Mesenchymal stem cell (in vitro differentiated cells and primary cell): ENCODE measurements at regions not wholly inside any gene's neighbourhood (a gene's known extent, or its start where the extent isn't known, plus 50 kb on each side); places are given as distances from the start of the nearest gene placed in this dataset.
"Not testable (repeated sequence)": the region's sequence is repeated elsewhere in the genome, so short reads cannot be mapped to it uniquely, and the experiment has no call there.

Experiments
- DNase-seq: peaks from one replicate; pipeline ENCODE4 v3.0.0-alpha.2; 2013
- H2AFZ ChIP-seq: one replicate; pipeline ENCODE4 v1.6.1; 2013; ENCODE audit warnings: low read depth, mild to moderate bottlenecking, control low read depth, inconsistent platforms, low read length, moderate library complexity
- H2AK5ac ChIP-seq: 2 replicates; pipeline ENCODE4 v1.6.1; 2013; ENCODE audit warnings: low read length, moderate library complexity, mild to moderate bottlenecking, inconsistent platforms; ENCODE audit not compliant: severe bottlenecking
- H2BK120ac ChIP-seq: one replicate; pipeline ENCODE4 v1.6.1; 2013; ENCODE audit warnings: low read depth, mild to moderate bottlenecking, inconsistent platforms, low read length, moderate library complexity
- H2BK12ac ChIP-seq, 2 experiments: one replicate each; pipeline ENCODE4 v1.6.1; 2013; ENCODE audit warnings: inconsistent platforms in 2 of 2, low read length in 2 of 2, mild to moderate bottlenecking in 2 of 2, moderate library complexity in 2 of 2, control low read depth in 1 of 2
- H2BK15ac ChIP-seq: one replicate; pipeline ENCODE4 v1.6.1; 2013; ENCODE audit warnings: mild to moderate bottlenecking, low read depth, inconsistent platforms; ENCODE audit not compliant: poor library complexity, severe bottlenecking
- H2BK5ac ChIP-seq: 2 replicates; pipeline ENCODE4 v1.6.1; 2013; ENCODE audit warnings: low read depth, mild to moderate bottlenecking, low read length, control low read depth, inconsistent platforms; ENCODE audit not compliant: poor library complexity, severe bottlenecking
- H3K14ac ChIP-seq, 2 experiments: one replicate each; pipeline ENCODE4 v1.6.1; 2013; ENCODE audit warnings: inconsistent platforms in 2 of 2, low read length in 2 of 2, control low read depth in 1 of 2, mild to moderate bottlenecking in 1 of 2, moderate library complexity in 1 of 2
- H3K18ac ChIP-seq, 2 experiments: one replicate each; pipeline ENCODE4 v1.6.1; 2013; ENCODE audit warnings: inconsistent platforms in 2 of 2, low read length in 2 of 2, control low read depth in 1 of 2, low read depth in 1 of 2, mild to moderate bottlenecking in 1 of 2
- H3K23ac ChIP-seq, 2 experiments: one replicate each; pipeline ENCODE4 v1.6.1; 2013; ENCODE audit warnings: inconsistent platforms in 2 of 2, low read length in 2 of 2, mild to moderate bottlenecking in 2 of 2, moderate library complexity in 2 of 2, control low read depth in 1 of 2
- H3K27ac ChIP-seq: 2 replicates; pipeline ENCODE4 v1.5.1; 2013; ENCODE audit warnings: mild to moderate bottlenecking, moderate library complexity, low read length, control low read depth, inconsistent platforms; ENCODE audit not compliant: poor library complexity, severe bottlenecking
- H3K27me3 ChIP-seq, 2 experiments: 2 replicates each; pipeline versions ENCODE4 v1.6.1 to v1.7.0; 2013; ENCODE audit warnings: low read length in 2 of 2, mild to moderate bottlenecking in 2 of 2, moderate library complexity in 2 of 2, control low read depth in 1 of 2, inconsistent platforms in 1 of 2; ENCODE audit not compliant: control insufficient read depth in 1 of 2, insufficient read depth in 1 of 2
- H3K36me3 ChIP-seq, 2 experiments: 2 replicates each; pipeline versions ENCODE4 v1.6.1 to v1.7.0; 2013; ENCODE audit warnings: low read length in 2 of 2, control low read depth in 1 of 2, inconsistent platforms in 1 of 2, low read depth in 1 of 2, mild to moderate bottlenecking in 1 of 2; ENCODE audit not compliant: insufficient read depth in 2 of 2, control insufficient read depth in 1 of 2
- H3K4ac ChIP-seq, 2 experiments: one replicate each; pipeline ENCODE4 v1.6.1; 2013; ENCODE audit warnings: inconsistent platforms in 2 of 2, low read length in 2 of 2, mild to moderate bottlenecking in 2 of 2, moderate library complexity in 2 of 2, control low read depth in 1 of 2, low read depth in 1 of 2
- H3K4me1 ChIP-seq: 2 replicates; pipeline ENCODE4 v1.6.1; 2013; ENCODE audit warnings: low read depth, low read length, control low read depth; ENCODE audit not compliant: control insufficient read depth, insufficient read depth
- H3K4me2 ChIP-seq: 2 replicates; pipeline ENCODE4 v1.6.1; 2013; ENCODE audit warnings: low read length, mild to moderate bottlenecking, inconsistent platforms; ENCODE audit not compliant: poor library complexity, severe bottlenecking
- H3K4me3 ChIP-seq, 2 experiments: 2 replicates each; pipeline versions ENCODE4 v1.5.1 to v1.7.0; 2013; ENCODE audit warnings: low read length in 2 of 2, mild to moderate bottlenecking in 2 of 2, control low read depth in 1 of 2, low read depth in 1 of 2; ENCODE audit not compliant: insufficient read depth in 1 of 2
- H3K79me1 ChIP-seq: replicated peaks from 2 replicates; pipeline ENCODE4 v1.6.1; 2013; ENCODE audit warnings: mild to moderate bottlenecking, control low read depth, low read length, inconsistent platforms; ENCODE audit not compliant: poor library complexity, severe bottlenecking
- H3K9ac ChIP-seq: 2 replicates; pipeline ENCODE4 v1.7.0; 2013; ENCODE audit warnings: mild to moderate bottlenecking, low read length, moderate library complexity
- H3K9me3 ChIP-seq: 2 replicates; pipeline ENCODE4 v1.7.0; 2013; ENCODE audit warnings: mild to moderate bottlenecking, low read length; ENCODE audit not compliant: control insufficient read depth
- H4K8ac ChIP-seq: one replicate; pipeline ENCODE4 v1.6.1; 2013; ENCODE audit warnings: inconsistent platforms, mild to moderate bottlenecking, low read length, moderate library complexity
- H4K91ac ChIP-seq: one replicate; pipeline ENCODE4 v1.6.1; 2013; ENCODE audit warnings: mild to moderate bottlenecking, low read length, inconsistent platforms
- WGBS: methylation state at CpG from one replicate; pipeline ENCODE4 v1.1.7; 2013; ENCODE audit warnings: mixed read lengths; 5-methylcytosine and 5-hydroxymethylcytosine counted together

DNA sequence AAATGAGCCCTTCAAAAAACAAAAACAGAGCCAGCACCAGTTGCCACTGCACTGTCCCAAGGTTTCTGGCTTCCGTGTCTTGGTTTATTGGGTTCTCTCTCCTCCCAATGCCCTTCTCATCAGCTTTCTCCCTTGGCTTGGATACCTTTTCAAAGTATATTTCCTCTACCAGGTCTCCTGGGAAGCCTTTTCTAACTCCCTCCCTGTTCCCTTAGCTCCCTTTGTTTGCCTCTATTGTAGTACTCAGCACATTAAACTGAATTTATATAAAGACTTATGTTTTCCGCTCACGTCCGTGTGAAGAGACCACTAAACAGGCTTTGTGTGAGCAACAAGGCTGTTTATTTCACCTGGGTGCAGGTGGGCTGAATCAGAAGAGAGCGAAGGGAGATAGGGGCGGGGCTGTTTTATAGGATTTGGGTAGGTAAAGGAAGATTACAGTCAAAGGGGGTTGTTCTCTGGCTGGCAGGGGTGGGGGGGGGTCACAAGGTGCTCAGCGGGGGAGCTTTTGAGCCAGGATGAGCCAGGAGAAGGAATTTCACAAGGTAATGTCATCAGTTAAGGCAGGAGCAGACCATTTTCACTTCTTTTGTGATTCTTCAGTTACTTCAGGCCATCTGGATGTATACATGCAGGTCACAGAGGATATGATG is 89.7 kb upstream of the DNAH14 start:
- not testable (repeated sequence) for H3K4me3 ChIP-seq, H3K27me3 ChIP-seq, H3K18ac ChIP-seq, DNase-seq, H3K4me2 ChIP-seq, H3K36me3 ChIP-seq, H3K9me3 ChIP-seq, H3K4me1 ChIP-seq, H3K27ac ChIP-seq, H2BK5ac ChIP-seq, H3K9ac ChIP-seq, H2BK12ac ChIP-seq, H2AFZ ChIP-seq, H3K4ac ChIP-seq, H3K23ac ChIP-seq, H3K14ac ChIP-seq, H2BK120ac ChIP-seq, H2AK5ac ChIP-seq, H4K91ac ChIP-seq, H3K79me1 ChIP-seq, H2BK15ac ChIP-seq, H4K8ac ChIP-seq
- 70% methylated on average over 7 of the region's 7 CpGs for WGBS

DNA sequence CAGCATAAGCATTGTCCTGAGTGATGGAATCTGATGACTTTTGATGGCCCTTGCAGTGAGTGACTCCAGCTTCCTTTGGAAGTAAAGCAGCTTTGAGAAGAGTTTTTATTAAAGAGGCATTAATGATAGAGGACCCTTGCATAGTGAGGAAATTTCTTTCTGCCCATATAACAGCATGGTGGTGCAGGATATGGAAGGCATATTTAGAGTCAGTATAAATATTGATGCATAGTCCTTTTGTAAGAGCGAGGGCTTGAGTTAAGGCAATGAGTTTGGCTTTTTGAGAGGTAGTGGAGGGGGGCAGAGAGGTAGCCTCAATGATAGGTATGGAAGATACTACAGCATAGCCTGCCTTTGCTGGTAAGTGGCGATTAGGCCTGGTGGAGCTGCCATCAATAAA is 87.7 kb upstream of the DNAH14 start:
- H2BK15ac ChIP-seq, H2AK5ac ChIP-seq, DNase-seq, H3K27me3 ChIP-seq, H3K4ac ChIP-seq, H3K27ac ChIP-seq, H4K8ac ChIP-seq, H2BK120ac ChIP-seq, H3K4me3 ChIP-seq, H3K18ac ChIP-seq, H2AFZ ChIP-seq, H3K4me1 ChIP-seq, H3K36me3 ChIP-seq, H3K23ac ChIP-seq, H3K9ac ChIP-seq, H3K79me1 ChIP-seq, H3K4me2 ChIP-seq, H3K14ac ChIP-seq, H2BK5ac ChIP-seq, H2BK12ac ChIP-seq, H3K9me3 ChIP-seq, H4K91ac ChIP-seq: not testable (repeated sequence)
- 77% methylated on average over 2 of the region's 2 CpGs for WGBS

DNA sequence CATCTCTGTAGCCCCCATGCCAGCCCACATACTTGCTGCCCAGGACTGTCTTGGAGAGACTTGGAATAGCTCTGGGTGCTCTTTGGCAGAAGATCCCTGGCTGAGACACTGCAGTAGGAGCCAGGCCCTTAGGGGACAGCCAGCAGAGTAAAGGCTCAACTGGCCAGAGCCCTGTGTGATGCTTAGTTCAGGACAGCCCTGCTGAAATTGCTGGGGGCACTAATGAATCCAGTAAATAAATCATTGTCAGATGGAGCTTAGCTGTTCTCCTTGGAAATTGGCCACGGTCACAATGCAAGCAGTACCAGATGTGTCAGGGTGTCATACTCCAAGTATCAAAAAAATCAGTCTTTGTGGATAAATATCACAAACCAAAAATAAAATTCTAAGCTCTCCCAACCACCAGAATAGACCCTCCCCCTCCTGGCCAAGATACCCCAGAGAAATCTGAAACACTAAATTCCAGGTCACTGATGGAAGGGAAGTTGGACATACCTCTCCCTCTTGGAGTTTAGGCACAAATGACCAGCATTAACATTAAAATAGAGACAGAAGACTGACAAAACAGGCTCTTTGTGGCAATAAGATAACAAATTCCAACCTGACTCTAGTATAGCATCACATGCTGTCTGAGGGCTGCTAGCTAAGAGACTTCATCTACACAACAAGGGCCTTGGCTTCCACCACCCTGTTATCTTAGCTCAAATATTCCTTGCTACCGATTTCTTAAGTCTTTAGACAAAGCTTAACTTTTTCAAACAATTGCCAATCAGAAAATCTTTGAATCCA is 83.2 kb upstream of the DNAH14 start:
- Histone ChIP-seq H2BK12ac (no peak overlapping the region), H3K9me3 (peaks cover 7% of the 10 kb centered on the region), H3K14ac (no peak overlapping the region), H2AFZ (no peak overlapping the region), H3K18ac (no peak overlapping the region), H3K4ac (no peak overlapping the region), H3K23ac (no peak overlapping the region), H3K4me1 (no peaks in the 10 kb centered on the region), H3K79me1 (no peaks in the 10 kb centered on the region), H4K91ac (no peak overlapping the region), H2AK5ac (no peak overlapping the region), H2BK120ac (no peak overlapping the region), H3K27me3 (no peaks in the 10 kb centered on the region), H3K36me3 (no peaks in the 10 kb centered on the region), H3K27ac (no peak overlapping the region), H2BK5ac (no peak overlapping the region), H3K9ac (no peak overlapping the region), H3K4me3 (no peak overlapping the region), H4K8ac (no peak overlapping the region), H2BK15ac (no peak overlapping the region), H3K4me2 (no peak overlapping the region)
- WGBS: 82% methylated on average over 2 of the region's 2 CpGs
- no peak for DNase-seq

DNA sequence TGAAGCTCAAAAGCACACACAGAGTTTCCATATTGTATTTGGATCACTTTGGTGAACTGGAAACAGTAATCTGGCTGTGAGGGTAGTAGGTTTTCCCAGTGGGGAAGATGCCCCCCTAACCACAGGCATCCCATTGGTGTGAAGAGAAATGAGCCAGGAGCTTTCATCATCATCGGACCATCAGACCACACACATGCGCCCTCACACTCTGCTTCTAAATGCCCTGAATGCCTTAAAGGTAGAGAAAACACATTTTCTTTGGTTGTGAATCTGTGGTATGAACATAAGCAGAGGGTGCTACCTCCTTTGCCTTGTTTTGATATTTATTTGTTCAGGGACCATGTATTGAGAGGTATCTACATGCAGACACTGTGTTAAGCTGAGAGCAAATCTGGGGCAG is 79.0 kb upstream of the DNAH14 start:
- Histone ChIP-seq H4K91ac (no peak overlapping the region), H3K9me3 (no peaks in the 10 kb centered on the region), H2AK5ac (no peak overlapping the region), H2BK120ac (no peak overlapping the region), H3K4ac (no peak overlapping the region), H3K4me2 (no peak overlapping the region), H2AFZ (no peak overlapping the region), H3K27me3 (peaks cover 0 to 8% of the 10 kb centered on the region in 2 experiments), H2BK5ac (no peak overlapping the region), H2BK15ac (no peak overlapping the region), H3K36me3 (no peaks in the 10 kb centered on the region), H3K14ac (no peak overlapping the region), H3K23ac (no peak overlapping the region), H3K18ac (no peak overlapping the region), H3K4me3 (no peak overlapping the region), H4K8ac (no peak overlapping the region), H3K9ac (no peak overlapping the region), H3K4me1 (no peaks in the 10 kb centered on the region), H3K79me1 (no peaks in the 10 kb centered on the region), H3K27ac (no peak overlapping the region), H2BK12ac (no peak overlapping the region)
- no peak for DNase-seq
- 83% methylated on average over 1 of the region's 2 CpGs for WGBS
